Muscle of leg (tissue), 3 donors: ENCODE measurements at regions not wholly inside any gene's neighbourhood (a gene's known extent, or its start where the extent isn't known, plus 50 kb on each side); places are given as distances from the start of the nearest gene placed in this dataset.
A peak's percentile ranks its signal among the peaks of the same experiment; 100 is the strongest.

Source experiments
- DNase-seq: peaks from one replicate; pipeline ENCODE4 v3.0.0; 2013
- H3K27ac ChIP-seq: one replicate; pipeline ENCODE4 v1.5.1; 2013; ENCODE audit warnings: mild to moderate bottlenecking, low read length, control low read depth
- H3K27me3 ChIP-seq: one replicate; pipeline ENCODE4 v1.6.1; 2013; ENCODE audit warnings: low read length; ENCODE audit not compliant: control insufficient read depth, insufficient read depth
- H3K36me3 ChIP-seq: one replicate; pipeline ENCODE4 v1.6.1; 2013; ENCODE audit warnings: low read length; ENCODE audit not compliant: control insufficient read depth, insufficient read depth
- H3K4me1 ChIP-seq: one replicate; pipeline ENCODE4 v1.6.1; 2013; ENCODE audit warnings: low read length; ENCODE audit not compliant: control insufficient read depth, insufficient read depth
- H3K4me3 ChIP-seq: one replicate; pipeline ENCODE4 v1.5.1; 2013; ENCODE audit warnings: low read length, control low read depth
- H3K9me3 ChIP-seq: replicated peaks from 2 replicates; pipeline ENCODE4 v1.6.1; 2013; ENCODE audit warnings: low read depth, low read length; ENCODE audit not compliant: control insufficient read depth
- WGBS: methylation state at CpG from one replicate; pipeline ENCODE4 v1.1.5; 2013; ENCODE audit warnings: missing lambda C conversion rate; ENCODE audit not compliant: insufficient coverage; 5-methylcytosine and 5-hydroxymethylcytosine counted together

GRCh38 chr1:36664571-36665287 lies 182.0 kb upstream of the CSF3R start:
- Histone ChIP-seq H3K27me3 (peaks cover 17% of the 10 kb centered on the region), H3K4me1 (no peaks in the 10 kb centered on the region), H3K4me3 (no peak overlapping the region), H3K27ac (no peak overlapping the region), H3K9me3 (no peaks in the 10 kb centered on the region), H3K36me3 (no peaks in the 10 kb centered on the region)
- no peak for DNase-seq
- 68% methylated on average over 7 of the region's 11 CpGs for WGBS

GRCh38 chr1:36663772-36664430 lies 181.2 kb upstream of the CSF3R start:
- H3K27ac ChIP-seq: no peak overlapping the region
- no peaks in the 10 kb centered on the region for H3K36me3 ChIP-seq
- H3K4me1 ChIP-seq: no peaks in the 10 kb centered on the region
- no peaks in the 10 kb centered on the region for H3K9me3 ChIP-seq
- no peak for DNase-seq
- 68% methylated on average over 3 of the region's 6 CpGs for whole genome bisulfite sequencing
- H3K4me3 ChIP-seq: no peak overlapping the region
- H3K27me3 ChIP-seq: peaks cover 10% of the 10 kb centered on the region

GRCh38 chr1:36658838-36659237 lies 176.1 kb upstream of the CSF3R start:
- no peaks in the 10 kb centered on the region for H3K9me3 ChIP-seq
- 20% methylated on average over 2 of the region's 3 CpGs for WGBS
- no peak for DNase-seq
- H3K27ac ChIP-seq: no peak overlapping the region
- no peaks in the 10 kb centered on the region for H3K4me1 ChIP-seq
- H3K36me3 ChIP-seq: no peaks in the 10 kb centered on the region
- peaks cover 15% of the 10 kb centered on the region for H3K27me3 ChIP-seq
- H3K4me3 ChIP-seq: no peak overlapping the region

GRCh38 chr1:36657826-36658225 lies 175.1 kb upstream of the CSF3R start:
- H3K4me3 ChIP-seq: no peak overlapping the region
- peaks cover 15% of the 10 kb centered on the region for H3K27me3 ChIP-seq
- no peaks in the 10 kb centered on the region for H3K4me1 ChIP-seq
- WGBS: 100% methylated on average over 1 of the region's 6 CpGs
- no peaks in the 10 kb centered on the region for H3K36me3 ChIP-seq
- no peak overlapping the region for H3K27ac ChIP-seq
- no peaks in the 10 kb centered on the region for H3K9me3 ChIP-seq
- no peak for DNase-seq

GRCh38 chr1:36656838-36657237 lies 174.1 kb upstream of the CSF3R start:
- H3K36me3 ChIP-seq: no peaks in the 10 kb centered on the region
- H3K4me3 ChIP-seq: no peak overlapping the region
- no peaks in the 10 kb centered on the region for H3K9me3 ChIP-seq
- no peak overlapping the region for H3K27ac ChIP-seq
- DNase-seq: no peak
- no peaks in the 10 kb centered on the region for H3K4me1 ChIP-seq
- H3K27me3 ChIP-seq: peaks cover 15% of the 10 kb centered on the region

GRCh38 chr1:36656271-36656670 lies 173.6 kb upstream of the CSF3R start:
- H3K27me3 ChIP-seq: peaks cover 15% of the 10 kb centered on the region
- 57% methylated on average over 2 of the region's 2 CpGs for WGBS

GRCh38 chr1:36654586-36654985 lies 171.9 kb upstream of the CSF3R start:
- no peak overlapping the region for H3K4me3 ChIP-seq
- H3K4me1 ChIP-seq: no peaks in the 10 kb centered on the region
- no peaks in the 10 kb centered on the region for H3K36me3 ChIP-seq
- WGBS: 47% methylated on average over 3 of the region's 4 CpGs
- H3K27me3 ChIP-seq: peaks cover 17% of the 10 kb centered on the region
- no peak overlapping the region for H3K27ac ChIP-seq
- no peak for DNase-seq
- H3K9me3 ChIP-seq: no peaks in the 10 kb centered on the region

More at GRCh38 chr1:36656271-36656670, 173.6 kb upstream of the CSF3R start:
- H3K4me1 ChIP-seq: no peaks in the 10 kb centered on the region
- no peak overlapping the region for H3K4me3 ChIP-seq
- no peak for DNase-seq
- H3K27ac ChIP-seq: no peak overlapping the region
- no peaks in the 10 kb centered on the region for H3K9me3 ChIP-seq
- no peaks in the 10 kb centered on the region for H3K36me3 ChIP-seq

GRCh38 chr1:36653850-36654249 lies 171.1 kb upstream of the CSF3R start:
- Histone ChIP-seq H3K4me1 (no peaks in the 10 kb centered on the region), H3K27ac (no peak overlapping the region), H3K27me3 (peaks cover 16% of the 10 kb centered on the region), H3K36me3 (no peaks in the 10 kb centered on the region), H3K9me3 (no peaks in the 10 kb centered on the region), H3K4me3 (no peak overlapping the region)
- WGBS: 50% methylated on average over 7 of the region's 8 CpGs
- DNase-seq: peak; percentile 43

- 80% methylated on average over 1 of the region's 2 CpGs for WGBS
- H3K4me3 ChIP-seq: no peak overlapping the region
- peaks cover 13% of the 10 kb centered on the region for H3K27me3 ChIP-seq
- no peak overlapping the region for H3K27ac ChIP-seq
- H3K4me1 ChIP-seq: no peaks in the 10 kb centered on the region
- DNase-seq: no peak
- no peaks in the 10 kb centered on the region for H3K9me3 ChIP-seq
- no peaks in the 10 kb centered on the region for H3K36me3 ChIP-seq
Observed at GRCh38 chr1:36652586-36652985, 169.9 kb upstream of the CSF3R start.

- H3K4me3 ChIP-seq: no peak overlapping the region
- 67% methylated on average over 1 of the region's 2 CpGs for WGBS
- no peaks in the 10 kb centered on the region for H3K4me1 ChIP-seq
- no peak overlapping the region for H3K27ac ChIP-seq
- no peaks in the 10 kb centered on the region for H3K9me3 ChIP-seq
- no peaks in the 10 kb centered on the region for H3K36me3 ChIP-seq
- no peak for DNase-seq
- H3K27me3 ChIP-seq: peaks cover 10% of the 10 kb centered on the region
Observed at GRCh38 chr1:36652011-36652410, 169.3 kb upstream of the CSF3R start.
